HEK293 (cell line): ENCODE measurements at regions not wholly inside any gene's neighbourhood (a gene's known extent, or its start where the extent isn't known, plus 50 kb on each side); places are given as distances from the start of the nearest gene placed in this dataset.

Experiments
- ZNF24 ChIP-seq: fragments of 450-650 bp; formaldehyde crosslinking; IDR thresholded peaks from 2 replicates; pipeline ENCODE4 v1.5.1; 2016; ENCODE audit warnings: missing biosample characterization, missing genetic modification characterization
- ZNF350 ChIP-seq: fragments of 450-650 bp; formaldehyde crosslinking; IDR thresholded peaks from 2 replicates; pipeline ENCODE4 v1.5.0; 2017; ENCODE audit warnings: missing biosample characterization, mild to moderate bottlenecking, missing genetic modification characterization

DNA sequence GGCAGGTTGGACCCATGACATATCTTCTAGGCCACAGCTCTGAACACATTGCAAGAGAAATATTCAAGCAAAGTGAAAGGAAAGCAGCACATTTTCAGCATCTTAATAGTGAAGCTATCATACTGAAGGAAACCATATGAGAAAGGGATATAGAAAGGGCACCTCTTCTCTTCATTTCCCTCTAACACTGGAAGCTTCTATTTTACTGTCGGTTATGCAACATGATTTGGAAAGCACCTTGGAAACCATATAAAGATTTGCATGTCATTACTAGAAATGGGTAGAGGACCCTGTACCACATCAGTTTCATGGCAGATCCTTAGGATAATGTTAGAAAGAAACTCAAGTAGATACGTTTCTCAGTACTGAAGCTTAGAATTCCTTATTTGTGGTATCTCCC, 70.5 kb upstream of the HMGN3 start:
- TF ChIP-seq ZNF24 (tag by site-specific recombination): no peak
- no peak for TF ChIP-seq ZNF350 (tag by site-specific recombination)
